HG03108 (cell line): ENCODE measurements at regions not wholly inside any gene's neighbourhood (a gene's known extent, or its start where the extent isn't known, plus 50 kb on each side); places are given as distances from the start of the nearest gene placed in this dataset.
"Not testable (repeated sequence)": the region's sequence is repeated elsewhere in the genome, so short reads cannot be mapped to it uniquely, and the experiment has no call there.

Experiments used
- ATAC-seq: cut with Tn5 transposase; IDR thresholded peaks from one replicate; pipeline ENCODE4 v1.9.1; 2021; ENCODE audit warnings: moderate library complexity; ENCODE audit not compliant: unreplicated experiment

GRCh38 chr4:18630218-18631110, 608.9 kb upstream of the LCORL start:
- ATAC-seq, result no peak

- ATAC-seq, result no peak
Observed at GRCh38 chr4:18627447-18628005, 606.0 kb upstream of the LCORL start.

- ATAC-seq, result no peak
Observed at GRCh38 chr4:18626996-18627395, 605.4 kb upstream of the LCORL start.

- ATAC-seq, result no peak
Observed at GRCh38 chr4:18626366-18626765, 604.8 kb upstream of the LCORL start.

- no peak for ATAC-seq
Observed at GRCh38 chr4:18621186-18621585, 599.6 kb upstream of the LCORL start.

GRCh38 chr4:18616720-18617119, 595.2 kb upstream of the LCORL start:
- no peak for ATAC-seq

GRCh38 chr4:18611026-18611425, 589.5 kb upstream of the LCORL start:
- no peak for ATAC-seq

GRCh38 chr4:18608908-18609533, 587.5 kb upstream of the LCORL start:
- no peak for ATAC-seq

GRCh38 chr4:18602610-18603009, 581.1 kb upstream of the LCORL start:
- not testable (repeated sequence) for ATAC-seq

- ATAC-seq, result peak; percentile 67
Observed at GRCh38 chr4:18593297-18594002, 571.9 kb upstream of the LCORL start.

GRCh38 chr4:18582841-18583240, 561.3 kb upstream of the LCORL start:
- no peak for ATAC-seq

GRCh38 chr4:18578307-18578706, 556.8 kb upstream of the LCORL start:
- no peak for ATAC-seq

- ATAC-seq, result no peak
Observed at GRCh38 chr4:18572481-18572880, 550.9 kb upstream of the LCORL start.

- ATAC-seq, result no peak
Observed at GRCh38 chr4:18571301-18571761, 549.8 kb upstream of the LCORL start.

GRCh38 chr4:18570370-18570769, 548.8 kb upstream of the LCORL start:
- no peak for ATAC-seq

GRCh38 chr4:18568600-18568999, 547.0 kb upstream of the LCORL start:
- no peak for ATAC-seq

GRCh38 chr4:18566970-18567799, 545.6 kb upstream of the LCORL start:
- no peak for ATAC-seq

- ATAC-seq, result no peak
Observed at GRCh38 chr4:18559492-18559891, 537.9 kb upstream of the LCORL start.

- no peak for ATAC-seq
Observed at GRCh38 chr4:18556402-18556801, 534.8 kb upstream of the LCORL start.

GRCh38 chr4:18540349-18540748, 518.8 kb upstream of the LCORL start:
- ATAC-seq, result no peak
